ENCODE measurements at regions not wholly inside any gene's neighbourhood (a gene's known extent, or its start where the extent isn't known, plus 50 kb on each side); places are given as distances from the start of the nearest gene placed in this dataset.
A peak's percentile ranks its signal among the peaks of the same experiment; 100 is the strongest.

GRCh38 chr4:22876270-22876669 lies 183.5 kb downstream of the GBA3 start:
- TF ChIP-seq EP300 (IDR thresholded peaks at IDR 0.05; ENCODE audit: low read depth): no peak
- TF ChIP-seq POLR2A (IDR thresholded peaks at IDR 0.05): no peak
- no peak for TF ChIP-seq POLR2AphosphoS5 (IDR thresholded peaks at IDR 0.05)
- DNase-seq: no peak
- H3K36me3 ChIP-seq: no peaks in the 10 kb centered on the region
- 40 to 64% methylated on average over 2 of the region's 2 CpGs for WGBS, 2 donors (ENCODE audit: low coverage in 1 of 2)
- H3K9me3 ChIP-seq: no peaks in the 10 kb centered on the region
- no peaks in the 10 kb centered on the region for H3K27me3 ChIP-seq
- intact Hi-C loops (cut with DNase I; ENCODE audit: low total_unique reads): no loop called here
- in situ Hi-C loops (cut with MboI; ENCODE audit: low pct_ligation_motif_present in 1 of 4, low pct_unique_long_range_greater_than_20kb in 1 of 4, low sequenced_read_pairs in 3 of 4): no loop called here
- H3K27ac ChIP-seq: no peak overlapping the region
- no peak overlapping the region for H3K4me3 ChIP-seq
- H3K4me1 ChIP-seq: peaks cover 0 to 22% (median 7%) of the 10 kb centered on the region in 4 donors

DNA sequence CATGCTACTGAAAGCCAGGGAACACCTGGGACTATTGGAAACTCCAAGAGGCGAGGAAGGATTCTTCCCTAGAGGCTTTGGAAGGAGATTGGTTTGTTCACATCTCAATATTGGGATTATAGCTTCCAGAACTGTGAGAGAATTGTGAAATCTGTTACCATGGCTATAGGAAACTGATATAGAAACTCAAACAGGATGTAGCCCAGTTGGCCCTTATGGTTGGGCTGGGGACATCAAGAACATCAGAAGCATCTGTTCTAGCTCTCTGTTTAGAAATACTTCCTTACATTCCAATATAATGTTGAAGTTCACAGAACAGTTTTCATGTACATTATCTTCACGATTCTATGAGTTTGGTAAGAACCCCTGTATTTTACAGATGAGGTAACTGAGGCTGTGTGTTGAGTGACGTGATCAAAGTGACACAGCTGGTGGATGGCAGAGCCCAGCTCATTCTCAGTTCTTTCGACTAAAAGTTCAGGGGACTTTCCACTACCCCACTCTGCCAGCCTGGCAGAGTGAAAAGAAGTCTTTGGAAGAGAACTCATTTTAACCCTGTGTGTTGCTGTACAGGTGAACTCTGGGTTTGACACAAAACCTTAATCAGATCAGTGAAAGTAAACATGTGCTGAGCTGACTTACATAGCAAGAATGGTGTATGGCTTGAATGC lies 183.0 kb downstream of the GBA3 start:
- H3K9me3 ChIP-seq: no peaks in the 10 kb centered on the region
- no peaks in the 10 kb centered on the region for H3K27me3 ChIP-seq
- DNase-seq: no peak
- no peak for TF ChIP-seq POLR2AphosphoS5 (IDR thresholded peaks at IDR 0.05)
- TF ChIP-seq POLR2A (IDR thresholded peaks at IDR 0.05): no peak
- TF ChIP-seq, protein P1, sequence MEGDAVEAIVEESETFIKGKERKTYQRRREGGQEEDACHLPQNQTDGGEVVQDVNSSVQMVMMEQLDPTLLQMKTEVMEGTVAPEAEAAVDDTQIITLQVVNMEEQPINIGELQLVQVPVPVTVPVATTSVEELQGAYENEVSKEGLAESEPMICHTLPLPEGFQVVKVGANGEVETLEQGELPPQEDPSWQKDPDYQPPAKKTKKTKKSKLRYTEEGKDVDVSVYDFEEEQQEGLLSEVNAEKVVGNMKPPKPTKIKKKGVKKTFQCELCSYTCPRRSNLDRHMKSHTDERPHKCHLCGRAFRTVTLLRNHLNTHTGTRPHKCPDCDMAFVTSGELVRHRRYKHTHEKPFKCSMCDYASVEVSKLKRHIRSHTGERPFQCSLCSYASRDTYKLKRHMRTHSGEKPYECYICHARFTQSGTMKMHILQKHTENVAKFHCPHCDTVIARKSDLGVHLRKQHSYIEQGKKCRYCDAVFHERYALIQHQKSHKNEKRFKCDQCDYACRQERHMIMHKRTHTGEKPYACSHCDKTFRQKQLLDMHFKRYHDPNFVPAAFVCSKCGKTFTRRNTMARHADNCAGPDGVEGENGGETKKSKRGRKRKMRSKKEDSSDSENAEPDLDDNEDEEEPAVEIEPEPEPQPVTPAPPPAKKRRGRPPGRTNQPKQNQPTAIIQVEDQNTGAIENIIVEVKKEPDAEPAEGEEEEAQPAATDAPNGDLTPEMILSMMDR (IDR thresholded peaks at IDR 0.05): no peak
- TF ChIP-seq EP300 (IDR thresholded peaks at IDR 0.05; ENCODE audit: low read depth): no peak
- WGBS, 2 donors (ENCODE audit: low coverage in 1 of 2): 50 to 84% methylated on average over 2 to 4 of the region's 4 CpGs
- no peak overlapping the region for H3K4me3 ChIP-seq
- in situ Hi-C loops (cut with MboI; ENCODE audit: low pct_ligation_motif_present in 1 of 4, low pct_unique_long_range_greater_than_20kb in 1 of 4, low sequenced_read_pairs in 3 of 4): no loop called here
- intact Hi-C loops (cut with DNase I; ENCODE audit: low total_unique reads): no loop called here
- H3K36me3 ChIP-seq: no peaks in the 10 kb centered on the region
- peak overlapping the region in 2 of 4 donors; percentile 68 to 77 for H3K27ac ChIP-seq
- peaks cover 0 to 22% (median 7%) of the 10 kb centered on the region in 4 donors for H3K4me1 ChIP-seq

GRCh38 chr4:22874334-22874912 lies 181.7 kb downstream of the GBA3 start:
- TF ChIP-seq, protein P1 (IDR thresholded peaks at IDR 0.05): peak in 1 of 5 experiments; percentile 11
- no peak for TF ChIP-seq POLR2AphosphoS5 (IDR thresholded peaks at IDR 0.05)
- in situ Hi-C loops (cut with MboI; ENCODE audit: low pct_ligation_motif_present in 1 of 4, low pct_unique_long_range_greater_than_20kb in 1 of 4, low sequenced_read_pairs in 3 of 4): no loop called here
- Histone ChIP-seq H3K36me3 (no peaks in the 10 kb centered on the region), H3K4me3 (no peak overlapping the region), H3K4me1 (peaks cover 0 to 22% (median 7%) of the 10 kb centered on the region in 4 donors), H3K27me3 (no peaks in the 10 kb centered on the region), H3K27ac (peak overlapping the region; percentile 46 to 77 (median 62)), H3K9me3 (no peaks in the 10 kb centered on the region)
- DNase-seq: peak; percentile 65
- 45% methylated on average over 4 of the region's 4 CpGs for WGBS, 2 donors (ENCODE audit: low coverage in 1 of 2)
- intact Hi-C loops (cut with DNase I; ENCODE audit: low total_unique reads): no loop called here

GRCh38 chr4:22873899-22874298 lies 181.2 kb downstream of the GBA3 start:
- no peak for DNase-seq
- intact Hi-C loops (cut with DNase I; ENCODE audit: low total_unique reads) (no loop called here), in situ Hi-C loops (cut with MboI; ENCODE audit: low pct_ligation_motif_present in 1 of 4, low pct_unique_long_range_greater_than_20kb in 1 of 4, low sequenced_read_pairs in 3 of 4) (no loop called here)
- H3K4me1 ChIP-seq: peaks cover 0 to 22% (median 7%) of the 10 kb centered on the region in 4 donors
- H3K9me3 ChIP-seq: no peaks in the 10 kb centered on the region
- no peaks in the 10 kb centered on the region for H3K27me3 ChIP-seq
- peak overlapping the region; percentile 46 to 77 (median 62) for H3K27ac ChIP-seq
- no peaks in the 10 kb centered on the region for H3K36me3 ChIP-seq
- H3K4me3 ChIP-seq: no peak overlapping the region
- TF ChIP-seq POLR2A (IDR thresholded peaks at IDR 0.05) (no peak), EP300 (IDR thresholded peaks at IDR 0.05; ENCODE audit: low read depth) (no peak), POLR2AphosphoS5 (IDR thresholded peaks at IDR 0.05) (no peak)
- TF ChIP-seq, protein P1 (IDR thresholded peaks at IDR 0.05): no peak
- 53 to 63% methylated on average over 3 of the region's 3 CpGs for WGBS, 2 donors (ENCODE audit: low coverage in 1 of 2)

Data from transverse colon (tissue), 4 donors.